WI38 (cell line): ENCODE measurements at regions not wholly inside any gene's neighbourhood (a gene's known extent, or its start where the extent isn't known, plus 50 kb on each side); places are given as distances from the start of the nearest gene placed in this dataset.

Source experiments
- H3K4me3 ChIP-seq: 2 replicates; pipeline ENCODE4 v1.5.1; 2011; ENCODE audit warnings: low read depth, mild to moderate bottlenecking, control low read depth, low read length
- CTCF ChIP-seq: IDR thresholded peaks from 2 replicates; pipeline ENCODE4 v1.5.1; 2012; ENCODE audit warnings: low read depth, mild to moderate bottlenecking, control low read depth, low read length

DNA sequence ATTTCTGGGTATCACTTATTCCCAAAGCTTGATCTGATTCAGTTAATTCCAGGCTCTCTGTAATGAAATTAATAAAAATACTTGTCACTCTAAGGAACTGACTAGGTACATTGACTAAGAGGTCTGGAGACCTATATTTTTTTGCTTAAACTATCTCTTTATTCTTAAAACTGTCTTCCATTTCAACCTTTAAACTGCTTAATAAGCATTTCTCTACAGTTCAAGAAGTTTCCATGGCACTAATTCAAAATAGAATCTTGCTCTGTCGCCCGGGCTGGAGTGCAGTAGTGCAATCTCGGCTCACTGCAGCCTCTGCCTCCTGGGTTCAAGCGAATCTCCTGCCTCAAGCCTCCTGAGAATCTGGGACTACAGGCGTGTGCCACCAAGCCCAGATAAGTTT, 117.4 kb downstream of the MTPAP start:
- no peak for TF ChIP-seq CTCF

DNA sequence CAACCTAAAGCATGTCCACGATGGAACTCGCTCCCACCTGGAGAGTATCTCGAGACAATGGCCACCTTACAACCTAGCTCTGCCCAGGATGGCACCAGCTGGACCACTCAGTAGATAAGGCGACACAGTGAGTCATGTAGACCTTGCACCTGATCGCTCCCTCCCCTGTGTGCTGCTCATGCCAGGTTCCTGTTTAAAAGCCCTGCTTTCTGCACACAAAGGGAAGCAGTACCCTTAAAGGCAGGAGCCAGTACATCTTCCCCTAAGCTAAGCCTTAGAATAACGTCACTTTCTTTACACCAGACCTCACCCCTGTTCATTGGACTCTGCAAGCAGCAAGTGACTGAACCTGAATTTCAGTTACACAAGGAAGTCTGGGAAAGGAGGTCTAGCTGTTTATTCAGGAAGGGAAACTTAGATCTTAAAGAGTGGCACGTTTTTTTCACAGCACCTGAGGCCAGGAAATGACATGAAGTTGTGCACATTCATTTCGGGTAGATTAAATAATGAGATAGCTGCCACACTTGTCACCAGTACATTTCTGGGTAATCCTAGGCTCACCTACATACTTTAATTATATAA, 117.9 kb downstream of the MTPAP start:
- H3K4me3 ChIP-seq, result no peak overlapping the region
- no peak for TF ChIP-seq CTCF

More for the DNA sequence above, 117.4 kb downstream of the MTPAP start:
- H3K4me3 ChIP-seq, result no peak overlapping the region

DNA sequence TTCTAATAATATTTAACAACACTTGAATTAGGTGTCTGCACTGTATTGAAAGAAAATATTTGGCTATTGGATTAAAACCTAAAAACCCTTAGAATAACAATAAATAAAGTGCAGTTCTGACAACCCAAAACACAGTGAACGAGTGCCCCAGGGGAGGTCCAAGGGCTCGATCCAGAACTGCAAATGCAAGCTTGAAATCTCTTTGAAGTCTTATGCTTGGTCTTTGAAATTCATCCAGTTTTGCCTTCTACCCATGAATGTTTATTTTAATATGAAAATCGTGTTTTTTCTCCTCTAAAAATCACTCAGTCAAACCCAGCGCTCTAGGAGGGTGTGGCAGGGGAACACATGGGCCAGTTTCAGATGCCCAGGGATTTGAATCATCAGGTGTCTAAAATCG, 119.5 kb downstream of the MTPAP start:
- no peak for TF ChIP-seq CTCF
- H3K4me3 ChIP-seq, result no peak overlapping the region

GRCh38 chr10:30228417-30229036, 120.6 kb downstream of the MTPAP start:
- no peak for TF ChIP-seq CTCF

GRCh38 chr10:30227481-30227880, 121.6 kb downstream of the MTPAP start:
- no peak overlapping the region for H3K4me3 ChIP-seq
- TF ChIP-seq CTCF, result no peak

More at GRCh38 chr10:30228417-30229036, 120.6 kb downstream of the MTPAP start:
- no peak overlapping the region for H3K4me3 ChIP-seq

GRCh38 chr10:30219971-30220751, 128.9 kb downstream of the MTPAP start:
- TF ChIP-seq CTCF, result no peak
- no peak overlapping the region for H3K4me3 ChIP-seq

DNA sequence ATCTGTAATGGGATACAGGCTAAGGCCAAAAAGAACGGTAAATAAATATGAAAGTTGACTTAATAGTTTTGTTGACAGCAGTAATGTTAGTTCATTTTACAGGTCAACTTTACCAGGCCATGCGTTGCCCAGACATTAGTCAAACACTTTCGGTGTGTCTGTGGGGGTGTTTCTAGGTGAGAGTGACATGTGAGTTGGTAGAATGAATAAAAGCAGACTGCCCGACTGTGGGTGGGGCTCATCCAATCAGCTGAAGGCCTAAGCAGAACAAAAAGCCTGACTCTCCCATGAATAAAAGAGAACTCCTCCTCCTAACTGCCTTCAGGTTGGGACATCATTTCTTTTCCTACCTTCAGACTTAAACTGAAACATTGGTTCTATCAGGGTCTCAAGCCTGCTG, 132.3 kb downstream of the MTPAP start:
- H3K4me3 ChIP-seq, result no peak overlapping the region
- no peak for TF ChIP-seq CTCF
